HuH-7 (cell line): ENCODE measurements at regions not wholly inside any gene's neighbourhood (a gene's known extent, or its start where the extent isn't known, plus 50 kb on each side); places are given as distances from the start of the nearest gene placed in this dataset.

Experiments used
- DNase-seq: peaks from one replicate; pipeline ENCODE4 v3.0.0; 2011; ENCODE audit warnings: low spot score

- DNase-seq = no peak
Measured at GRCh38 chr3:64943866-64944265, 256.1 kb upstream of the ADAMTS9 start.

GRCh38 chr3:64940596-64941348 is 253.0 kb upstream of the ADAMTS9 start:
- no peak for DNase-seq

- DNase-seq = no peak
Measured at GRCh38 chr3:64939747-64940450, 252.1 kb upstream of the ADAMTS9 start.

GRCh38 chr3:64939309-64939708 is 251.5 kb upstream of the ADAMTS9 start:
- DNase-seq = no peak

- DNase-seq = no peak
Measured at GRCh38 chr3:64936556-64936955, 248.8 kb upstream of the ADAMTS9 start.

GRCh38 chr3:64935971-64936370 is 248.2 kb upstream of the ADAMTS9 start:
- no peak for DNase-seq

- DNase-seq = no peak
Measured at GRCh38 chr3:64932666-64933342, 245.0 kb upstream of the ADAMTS9 start.

GRCh38 chr3:64932016-64932518 is 244.3 kb upstream of the ADAMTS9 start:
- no peak for DNase-seq

- DNase-seq = no peak
Measured at GRCh38 chr3:64930891-64931290, 243.1 kb upstream of the ADAMTS9 start.

GRCh38 chr3:64928683-64929082 is 240.9 kb upstream of the ADAMTS9 start:
- DNase-seq = no peak

- no peak for DNase-seq
Measured at GRCh38 chr3:64927689-64928088, 239.9 kb upstream of the ADAMTS9 start.

- DNase-seq = no peak
Measured at GRCh38 chr3:64925575-64925974, 237.8 kb upstream of the ADAMTS9 start.

- no peak for DNase-seq
Measured at GRCh38 chr3:64924961-64925360, 237.2 kb upstream of the ADAMTS9 start.

GRCh38 chr3:64922213-64922612 is 234.4 kb upstream of the ADAMTS9 start:
- no peak for DNase-seq

- no peak for DNase-seq
Measured at GRCh38 chr3:64921281-64922065, 233.7 kb upstream of the ADAMTS9 start.

- no peak for DNase-seq
Measured at GRCh38 chr3:64919934-64920333, 232.1 kb upstream of the ADAMTS9 start.

- no peak for DNase-seq
Measured at GRCh38 chr3:64918989-64919388, 231.2 kb upstream of the ADAMTS9 start.

- no peak for DNase-seq
Measured at GRCh38 chr3:64917914-64918453, 230.2 kb upstream of the ADAMTS9 start.

GRCh38 chr3:64916937-64917336 is 229.1 kb upstream of the ADAMTS9 start:
- DNase-seq = no peak

- no peak for DNase-seq
Measured at GRCh38 chr3:64916192-64916798, 228.5 kb upstream of the ADAMTS9 start.

- no peak for DNase-seq
Measured at GRCh38 chr3:64915778-64916177, 228.0 kb upstream of the ADAMTS9 start.
